ENCODE measurements at regions not wholly inside any gene's neighbourhood (a gene's known extent, or its start where the extent isn't known, plus 50 kb on each side); places are given as distances from the start of the nearest gene placed in this dataset.
A peak's percentile ranks its signal among the peaks of the same experiment; 100 is the strongest.

- Histone ChIP-seq H3K4me3 (no peak overlapping the region), H3K9ac (no peak overlapping the region), H3K36me3 (no peaks in the 10 kb centered on the region), H3K27me3 (no peaks in the 10 kb centered on the region), H3K9me3 (peaks cover 13% of the 10 kb centered on the region), H3K4me1 (no peaks in the 10 kb centered on the region), H3K27ac (no peak overlapping the region), H4K20me1 (no peaks in the 10 kb centered on the region), H3K4me2 (no peak overlapping the region)
- no peak for TF ChIP-seq Cebpa-rat (IDR thresholded peaks at IDR 0.05)
Measured at GRCh38 chr5:9972059-9972458, 277.6 kb downstream of the ATPSCKMT start.

- no peak for TF ChIP-seq Cebpa-rat (IDR thresholded peaks at IDR 0.05)
Measured at GRCh38 chr5:9971301-9971700, 278.4 kb downstream of the ATPSCKMT start.

GRCh38 chr5:9958914-9959313, 290.8 kb downstream of the ATPSCKMT start:
- H3K4me3 ChIP-seq = no peak overlapping the region
- peaks cover 20% of the 10 kb centered on the region for H3K9me3 ChIP-seq
- H4K20me1 ChIP-seq = no peaks in the 10 kb centered on the region
- H3K4me2 ChIP-seq = peak overlapping the region; percentile 52
- no peak for TF ChIP-seq Cebpa-rat (IDR thresholded peaks at IDR 0.05)
- H3K36me3 ChIP-seq = no peaks in the 10 kb centered on the region
- no peaks in the 10 kb centered on the region for H3K27me3 ChIP-seq
- H3K4me1 ChIP-seq = peaks cover 43% of the 10 kb centered on the region
- H3K27ac ChIP-seq = no peak overlapping the region
- H3K9ac ChIP-seq = no peak overlapping the region

More at GRCh38 chr5:9971301-9971700, 278.4 kb downstream of the ATPSCKMT start:
- Histone ChIP-seq H3K36me3 (no peaks in the 10 kb centered on the region), H3K27me3 (no peaks in the 10 kb centered on the region), H4K20me1 (no peaks in the 10 kb centered on the region), H3K9me3 (peaks cover 13% of the 10 kb centered on the region), H3K9ac (no peak overlapping the region), H3K4me3 (no peak overlapping the region), H3K4me1 (no peaks in the 10 kb centered on the region), H3K4me2 (no peak overlapping the region), H3K27ac (no peak overlapping the region)

- TF ChIP-seq Cebpa-rat (IDR thresholded peaks at IDR 0.05) = no peak
- Histone ChIP-seq H3K4me1 (peaks cover 46% of the 10 kb centered on the region), H4K20me1 (no peaks in the 10 kb centered on the region), H3K9me3 (peaks cover 18% of the 10 kb centered on the region), H3K4me3 (no peak overlapping the region), H3K4me2 (peak overlapping the region; percentile 52), H3K9ac (no peak overlapping the region), H3K27ac (no peak overlapping the region; the same call in 1 of the 2 replicates), H3K36me3 (no peaks in the 10 kb centered on the region), H3K27me3 (no peaks in the 10 kb centered on the region)
Measured at GRCh38 chr5:9957214-9957613, 292.5 kb downstream of the ATPSCKMT start.

- Histone ChIP-seq H4K20me1 (no peaks in the 10 kb centered on the region), H3K9me3 (peaks cover 14% of the 10 kb centered on the region), H3K27me3 (no peaks in the 10 kb centered on the region), H3K9ac (no peak overlapping the region), H3K27ac (no peak overlapping the region), H3K4me2 (peak overlapping the region; percentile 52), H3K4me3 (no peak overlapping the region), H3K4me1 (peaks cover 46% of the 10 kb centered on the region), H3K36me3 (no peaks in the 10 kb centered on the region)
- no peak for TF ChIP-seq Cebpa-rat (IDR thresholded peaks at IDR 0.05)
Measured at GRCh38 chr5:9956725-9957124, 293.0 kb downstream of the ATPSCKMT start.

- Histone ChIP-seq H3K4me2 (no peak overlapping the region), H3K4me1 (peaks cover 46% of the 10 kb centered on the region), H4K20me1 (no peaks in the 10 kb centered on the region), H3K27ac (no peak overlapping the region), H3K36me3 (no peaks in the 10 kb centered on the region), H3K9me3 (peaks cover 5% of the 10 kb centered on the region; the same call in 1 of the 2 replicates), H3K27me3 (no peaks in the 10 kb centered on the region), H3K4me3 (no peak overlapping the region), H3K9ac (no peak overlapping the region)
- TF ChIP-seq Cebpa-rat (IDR thresholded peaks at IDR 0.05) = no peak
Measured at GRCh38 chr5:9955586-9955985, 294.1 kb downstream of the ATPSCKMT start.

- H3K27me3 ChIP-seq = no peaks in the 10 kb centered on the region
- H3K9me3 ChIP-seq = peaks cover 9% of the 10 kb centered on the region
- H4K20me1 ChIP-seq = no peaks in the 10 kb centered on the region
- no peak overlapping the region for H3K4me3 ChIP-seq
- H3K4me2 ChIP-seq = peak overlapping the region; percentile 57
- H3K4me1 ChIP-seq = peaks cover 52% of the 10 kb centered on the region
- H3K9ac ChIP-seq = no peak overlapping the region
- H3K36me3 ChIP-seq = no peaks in the 10 kb centered on the region
- H3K27ac ChIP-seq = no peak overlapping the region
- no peak for TF ChIP-seq Cebpa-rat (IDR thresholded peaks at IDR 0.05)
Measured at GRCh38 chr5:9954869-9955268, 294.8 kb downstream of the ATPSCKMT start.

GRCh38 chr5:9953691-9954090, 296.0 kb downstream of the ATPSCKMT start:
- Histone ChIP-seq H3K4me2 (peak overlapping the region; percentile 57), H3K4me3 (no peak overlapping the region)

GRCh38 chr5:9951865-9952516, 297.7 kb downstream of the ATPSCKMT start:
- peaks cover 55% of the 10 kb centered on the region for H3K4me1 ChIP-seq

More at GRCh38 chr5:9953691-9954090, 296.0 kb downstream of the ATPSCKMT start:
- Histone ChIP-seq H4K20me1 (no peaks in the 10 kb centered on the region), H3K27ac (no peak overlapping the region), H3K27me3 (no peaks in the 10 kb centered on the region), H3K36me3 (no peaks in the 10 kb centered on the region), H3K4me1 (peaks cover 55% of the 10 kb centered on the region), H3K9ac (no peak overlapping the region), H3K9me3 (peaks cover 7% of the 10 kb centered on the region)
- TF ChIP-seq Cebpa-rat (IDR thresholded peaks at IDR 0.05) = no peak

GRCh38 chr5:9947944-9948343, 301.7 kb downstream of the ATPSCKMT start:
- peaks cover 69% of the 10 kb centered on the region for H3K4me1 ChIP-seq
- H3K36me3 ChIP-seq = no peaks in the 10 kb centered on the region
- H3K27me3 ChIP-seq = no peaks in the 10 kb centered on the region
- peak overlapping the region; percentile 87 for H3K4me2 ChIP-seq
- TF ChIP-seq Cebpa-rat (IDR thresholded peaks at IDR 0.05) = no peak
- peak overlapping the region; percentile 39 for H3K27ac ChIP-seq
- H4K20me1 ChIP-seq = no peaks in the 10 kb centered on the region
- 0 out of 2 replicates have a peak overlapping the region, but pooled peaks have one; percentile 30 for H3K9ac ChIP-seq
- H3K4me3 ChIP-seq = peak overlapping the region; percentile 46; the same call in 1 of the 2 replicates
- H3K9me3 ChIP-seq = peaks cover 7% of the 10 kb centered on the region

More at GRCh38 chr5:9951865-9952516, 297.7 kb downstream of the ATPSCKMT start:
- H4K20me1 ChIP-seq = no peaks in the 10 kb centered on the region
- H3K4me2 ChIP-seq = no peak overlapping the region
- no peak overlapping the region for H3K4me3 ChIP-seq
- no peak overlapping the region for H3K27ac ChIP-seq
- no peaks in the 10 kb centered on the region for H3K27me3 ChIP-seq
- H3K9ac ChIP-seq = no peak overlapping the region
- TF ChIP-seq Cebpa-rat (IDR thresholded peaks at IDR 0.05) = no peak
- H3K9me3 ChIP-seq = peaks cover 7% of the 10 kb centered on the region
- no peaks in the 10 kb centered on the region for H3K36me3 ChIP-seq
